GM12873 (cell line): ENCODE measurements at regions not wholly inside any gene's neighbourhood (a gene's known extent, or its start where the extent isn't known, plus 50 kb on each side); places are given as distances from the start of the nearest gene placed in this dataset.

ENCODE experiments used
- TF ChIP-seq, protein P1 (sequence below): IDR thresholded peaks from 2 replicates; pipeline ENCODE4 v1.5.1; 2012; ENCODE audit warnings: low read depth, mild to moderate bottlenecking, moderate library complexity, low read length, control low read depth; ENCODE audit not compliant: insufficient read depth; ENCODE audit errors: missing control alignments

DNA sequence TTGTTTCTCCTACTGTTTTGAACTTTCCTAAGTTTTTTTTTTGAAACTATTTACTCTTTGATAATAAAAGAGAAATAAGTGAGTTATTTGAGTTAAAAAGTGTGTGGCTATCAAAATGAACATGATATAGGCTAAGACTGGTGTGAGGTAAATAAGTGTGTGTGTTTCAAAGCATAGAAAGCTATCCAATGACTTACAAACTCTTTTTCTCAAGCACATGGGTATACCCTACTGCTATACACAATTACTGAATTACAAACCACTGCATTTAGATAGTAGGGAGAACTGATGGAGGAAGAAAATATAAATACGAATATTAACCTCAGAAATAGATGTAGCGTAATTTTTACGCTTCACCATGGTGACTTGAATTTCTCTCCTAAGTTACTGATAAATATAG lies 305.8 kb upstream of the ANXA10 start:
- TF ChIP-seq, protein P1, sequence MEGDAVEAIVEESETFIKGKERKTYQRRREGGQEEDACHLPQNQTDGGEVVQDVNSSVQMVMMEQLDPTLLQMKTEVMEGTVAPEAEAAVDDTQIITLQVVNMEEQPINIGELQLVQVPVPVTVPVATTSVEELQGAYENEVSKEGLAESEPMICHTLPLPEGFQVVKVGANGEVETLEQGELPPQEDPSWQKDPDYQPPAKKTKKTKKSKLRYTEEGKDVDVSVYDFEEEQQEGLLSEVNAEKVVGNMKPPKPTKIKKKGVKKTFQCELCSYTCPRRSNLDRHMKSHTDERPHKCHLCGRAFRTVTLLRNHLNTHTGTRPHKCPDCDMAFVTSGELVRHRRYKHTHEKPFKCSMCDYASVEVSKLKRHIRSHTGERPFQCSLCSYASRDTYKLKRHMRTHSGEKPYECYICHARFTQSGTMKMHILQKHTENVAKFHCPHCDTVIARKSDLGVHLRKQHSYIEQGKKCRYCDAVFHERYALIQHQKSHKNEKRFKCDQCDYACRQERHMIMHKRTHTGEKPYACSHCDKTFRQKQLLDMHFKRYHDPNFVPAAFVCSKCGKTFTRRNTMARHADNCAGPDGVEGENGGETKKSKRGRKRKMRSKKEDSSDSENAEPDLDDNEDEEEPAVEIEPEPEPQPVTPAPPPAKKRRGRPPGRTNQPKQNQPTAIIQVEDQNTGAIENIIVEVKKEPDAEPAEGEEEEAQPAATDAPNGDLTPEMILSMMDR, result no peak

DNA sequence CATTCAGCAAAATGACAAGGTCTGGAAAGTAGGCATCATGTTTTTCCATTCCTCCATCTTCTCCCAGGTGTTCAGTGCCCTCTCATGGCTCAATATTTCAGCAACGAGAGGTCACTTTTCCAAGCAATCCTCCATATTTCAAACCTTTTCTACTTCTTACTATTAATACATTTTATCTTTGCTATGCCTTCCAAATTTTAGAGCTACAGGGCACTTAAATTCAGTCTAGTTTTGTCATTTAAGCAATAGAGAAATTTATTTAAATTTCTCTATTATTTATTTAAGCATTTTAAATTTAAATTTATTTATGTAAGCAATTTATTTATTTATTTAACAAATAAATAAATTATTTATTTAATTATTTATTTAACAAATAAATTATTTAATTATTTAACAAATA lies 305.1 kb upstream of the ANXA10 start:
- TF ChIP-seq, protein P1, result no peak

DNA sequence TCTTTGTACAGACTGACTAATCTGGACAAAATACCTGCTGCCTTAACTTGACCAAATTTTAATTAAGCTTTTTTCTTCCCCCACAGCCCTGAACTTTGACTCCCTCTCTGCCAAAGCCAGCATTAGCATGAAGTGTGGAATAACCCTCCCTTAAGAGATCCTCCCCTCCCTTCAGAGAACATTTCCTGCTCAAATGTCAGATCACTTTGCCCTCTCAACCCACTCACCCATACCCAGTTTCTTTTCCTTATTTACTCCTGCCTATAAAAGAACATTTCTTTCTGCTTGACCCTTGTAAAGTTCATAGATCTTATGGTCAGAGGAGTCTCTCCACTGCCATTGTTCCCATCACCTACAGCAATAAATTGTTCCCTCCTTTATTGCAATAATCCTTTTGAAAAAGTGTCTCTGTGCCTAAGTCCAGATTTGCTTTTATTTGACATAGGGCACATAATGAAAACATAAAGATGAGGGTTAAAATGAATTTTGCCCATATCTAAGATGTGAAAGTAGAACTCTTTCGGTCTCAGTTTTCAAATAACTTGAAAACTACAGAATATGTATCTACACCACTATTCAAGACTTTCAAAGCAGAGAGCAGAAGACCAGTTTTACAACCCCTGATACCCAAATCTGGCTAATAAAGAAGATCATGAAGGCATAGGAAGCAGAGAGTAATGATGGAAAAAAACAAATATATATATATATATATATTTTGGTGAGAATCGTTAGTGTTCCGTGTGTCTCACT lies 289.7 kb upstream of the ANXA10 start:
- TF ChIP-seq, protein P1, result no peak

DNA sequence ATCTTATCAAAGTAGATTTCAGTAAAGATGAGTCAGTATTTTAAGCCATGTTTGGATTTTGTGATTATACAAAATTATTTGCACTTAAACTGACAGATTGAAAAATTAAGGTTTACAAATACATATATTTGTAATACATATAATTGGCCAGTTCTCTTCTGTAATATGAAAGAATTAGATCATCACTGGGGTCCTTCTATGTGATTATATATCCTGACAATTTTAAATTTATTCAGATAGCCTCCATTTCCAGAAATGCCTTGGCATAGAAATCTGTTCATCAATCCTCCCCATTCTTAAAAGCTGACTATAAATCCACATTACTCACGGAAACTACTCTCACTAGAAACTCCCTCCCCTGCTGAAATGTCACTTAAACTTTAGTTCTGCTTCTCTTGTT lies 280.4 kb upstream of the ANXA10 start:
- TF ChIP-seq, protein P1, result no peak

DNA sequence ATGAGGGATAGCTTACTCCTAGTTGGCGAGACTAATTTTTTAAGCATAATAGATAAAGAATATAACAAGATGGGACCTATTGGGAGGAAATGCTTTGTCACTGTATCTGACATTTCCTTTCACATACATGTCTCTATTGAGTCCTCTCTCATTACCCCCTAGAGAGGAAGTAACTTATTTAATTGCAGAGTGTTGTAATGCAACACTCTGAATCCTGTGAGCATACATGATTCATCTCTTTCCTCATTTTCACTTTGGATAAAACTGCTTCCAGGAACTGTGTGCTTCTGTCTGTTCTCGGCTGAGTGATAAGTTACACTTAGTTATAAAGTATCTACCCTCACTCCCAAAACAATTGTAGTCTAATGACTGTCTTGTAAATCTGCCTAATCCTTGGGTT lies 266.1 kb upstream of the ANXA10 start:
- TF ChIP-seq, protein P1, result no peak

DNA sequence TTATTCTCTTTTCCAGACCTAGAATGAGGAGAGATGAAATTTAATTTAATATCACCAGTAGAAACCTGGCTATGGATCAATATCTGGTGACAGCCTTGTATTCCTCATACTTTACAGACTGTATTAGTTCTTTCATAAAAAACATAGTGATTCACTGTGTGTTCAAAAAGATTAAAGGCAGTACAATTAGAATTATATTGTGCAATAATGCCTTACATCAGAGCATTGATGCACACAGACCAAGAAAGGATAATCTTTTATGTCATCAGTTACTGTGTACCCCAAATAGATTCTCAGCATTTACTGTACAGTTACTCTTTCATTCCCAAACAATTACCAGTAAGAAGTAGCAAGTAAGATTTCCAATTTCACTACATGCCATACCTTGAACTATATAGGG lies 260.5 kb upstream of the ANXA10 start:
- TF ChIP-seq, protein P1, result no peak

DNA sequence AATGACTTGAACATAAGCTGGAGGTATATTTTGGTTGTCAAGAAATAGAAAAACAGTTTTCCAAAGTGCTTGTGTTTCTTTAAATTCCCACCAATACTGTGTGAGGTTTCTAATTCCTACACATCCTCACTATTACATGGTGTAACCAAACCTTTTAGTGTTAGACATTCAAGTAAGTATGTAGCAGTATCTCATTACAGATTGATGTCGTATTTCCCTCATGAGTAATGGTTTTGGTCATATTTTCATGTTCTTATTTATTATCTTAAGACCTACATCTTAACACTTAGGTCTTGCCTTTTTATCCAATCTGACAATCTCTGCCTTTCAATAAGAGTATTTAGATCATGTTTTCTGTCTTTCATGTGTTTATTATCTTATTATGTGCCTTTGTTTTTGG lies 253.7 kb upstream of the ANXA10 start:
- TF ChIP-seq, protein P1, result no peak
